VCaP (cell line): ENCODE measurements at regions not wholly inside any gene's neighbourhood (a gene's known extent, or its start where the extent isn't known, plus 50 kb on each side); places are given as distances from the start of the nearest gene placed in this dataset.

Experiments used
- H3K27ac ChIP-seq: fragments of 450-650 bp; 2 replicates; pipeline ENCODE4 v1.5.1; 2017
- TF ChIP-seq, protein P1 (sequence below): fragments of 450-650 bp; conservative IDR thresholded peaks from 2 replicates; pipeline ENCODE4 v1.5.1; 2017; ENCODE audit warnings: mild to moderate bottlenecking, moderate library complexity

DNA sequence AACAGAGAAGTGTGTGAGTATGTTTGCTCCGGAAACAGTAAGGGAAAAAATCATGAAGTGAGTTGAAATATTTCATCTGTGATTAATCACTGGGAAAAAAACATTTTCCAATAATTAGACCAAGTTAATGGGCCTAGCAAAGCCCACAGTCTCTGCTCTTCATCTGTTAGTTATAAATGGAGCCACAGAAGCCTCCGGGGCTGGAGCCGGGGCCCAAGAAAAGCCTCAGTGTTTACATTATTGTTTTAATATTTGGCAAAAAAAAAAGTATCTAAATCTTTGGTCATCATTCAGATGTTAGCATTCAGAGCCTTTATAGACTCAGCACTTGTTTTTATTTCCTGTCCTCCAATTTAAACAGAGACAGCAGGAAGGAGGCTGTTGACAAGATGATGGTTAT lies 115.0 kb downstream of the UBE2U start:
- TF ChIP-seq, protein P1, sequence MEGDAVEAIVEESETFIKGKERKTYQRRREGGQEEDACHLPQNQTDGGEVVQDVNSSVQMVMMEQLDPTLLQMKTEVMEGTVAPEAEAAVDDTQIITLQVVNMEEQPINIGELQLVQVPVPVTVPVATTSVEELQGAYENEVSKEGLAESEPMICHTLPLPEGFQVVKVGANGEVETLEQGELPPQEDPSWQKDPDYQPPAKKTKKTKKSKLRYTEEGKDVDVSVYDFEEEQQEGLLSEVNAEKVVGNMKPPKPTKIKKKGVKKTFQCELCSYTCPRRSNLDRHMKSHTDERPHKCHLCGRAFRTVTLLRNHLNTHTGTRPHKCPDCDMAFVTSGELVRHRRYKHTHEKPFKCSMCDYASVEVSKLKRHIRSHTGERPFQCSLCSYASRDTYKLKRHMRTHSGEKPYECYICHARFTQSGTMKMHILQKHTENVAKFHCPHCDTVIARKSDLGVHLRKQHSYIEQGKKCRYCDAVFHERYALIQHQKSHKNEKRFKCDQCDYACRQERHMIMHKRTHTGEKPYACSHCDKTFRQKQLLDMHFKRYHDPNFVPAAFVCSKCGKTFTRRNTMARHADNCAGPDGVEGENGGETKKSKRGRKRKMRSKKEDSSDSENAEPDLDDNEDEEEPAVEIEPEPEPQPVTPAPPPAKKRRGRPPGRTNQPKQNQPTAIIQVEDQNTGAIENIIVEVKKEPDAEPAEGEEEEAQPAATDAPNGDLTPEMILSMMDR, result no peak
- H3K27ac ChIP-seq, result peak overlapping the region; percentile 27

DNA sequence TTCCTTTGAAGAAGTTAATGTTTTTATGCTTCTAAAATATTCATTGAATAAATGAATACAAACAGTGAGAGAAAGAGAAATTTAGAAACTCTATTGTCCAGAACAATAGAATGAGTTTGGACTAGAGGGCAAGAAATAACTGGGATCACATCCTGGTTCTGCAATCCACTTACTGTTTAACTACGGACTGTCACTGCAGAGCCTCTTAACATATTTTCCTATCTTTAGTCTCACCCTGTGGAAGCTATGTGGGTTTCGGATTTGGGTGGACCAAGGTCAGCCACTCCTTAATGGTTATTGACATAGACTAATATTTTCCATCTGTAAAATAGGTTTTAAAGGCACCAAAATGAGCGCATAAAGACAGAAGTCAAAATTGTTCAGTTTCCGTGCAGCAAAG lies 116.6 kb downstream of the UBE2U start:
- TF ChIP-seq, protein P1, result no peak
- no peak overlapping the region for H3K27ac ChIP-seq

DNA sequence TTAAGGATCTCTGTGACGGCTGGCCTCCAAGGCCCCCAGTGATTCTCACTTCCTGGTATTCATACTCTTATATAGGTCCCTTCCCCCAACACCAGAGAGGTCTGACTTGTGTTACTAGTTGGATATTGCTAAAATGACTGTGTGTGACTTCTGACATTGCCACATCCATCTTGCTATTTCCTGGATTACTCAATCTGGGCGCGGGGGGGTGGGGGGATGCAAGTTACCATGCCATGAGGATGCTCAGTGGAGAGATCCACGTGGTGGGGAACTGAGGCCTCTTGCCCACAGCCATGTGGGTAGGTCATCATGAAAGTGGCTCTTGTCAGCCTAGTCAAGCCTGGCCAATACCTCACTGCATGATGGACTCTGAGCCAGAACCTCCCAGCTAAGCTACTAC lies 117.0 kb downstream of the UBE2U start:
- TF ChIP-seq, protein P1, result no peak
- no peak overlapping the region for H3K27ac ChIP-seq

DNA sequence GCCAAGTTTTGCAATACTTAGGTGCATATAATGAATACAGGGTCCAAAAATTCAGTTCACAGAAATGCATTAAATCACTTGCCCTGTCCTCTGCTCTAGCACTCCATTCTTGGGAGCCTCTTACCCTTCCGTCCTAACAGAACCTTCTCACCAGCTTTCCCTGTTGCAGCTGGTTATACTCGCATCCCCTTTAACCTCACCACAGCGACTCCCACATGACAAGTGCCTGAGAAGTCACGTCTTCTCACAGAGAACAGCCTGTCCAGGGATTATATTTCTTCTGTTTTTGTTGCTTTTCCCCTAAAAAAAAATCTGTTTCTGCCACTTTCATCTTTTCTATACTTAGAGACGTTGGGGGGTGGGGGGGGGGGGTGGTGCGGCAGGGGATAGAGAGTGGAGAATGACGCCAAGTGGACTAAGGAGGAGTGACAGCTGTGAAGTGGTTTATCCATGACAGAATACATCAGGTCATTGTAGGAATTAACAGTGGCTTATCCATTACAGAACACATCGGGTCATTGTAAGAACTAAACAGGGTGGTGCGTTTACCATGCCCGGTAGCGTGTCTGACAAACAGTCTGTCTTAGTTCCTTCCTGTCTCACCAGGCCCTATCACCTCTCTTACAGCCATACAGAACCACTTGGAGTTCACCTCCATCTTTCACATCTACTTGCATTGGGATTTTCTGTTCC lies 117.6 kb downstream of the UBE2U start:
- TF ChIP-seq, protein P1, result no peak
- H3K27ac ChIP-seq, result no peak overlapping the region

DNA sequence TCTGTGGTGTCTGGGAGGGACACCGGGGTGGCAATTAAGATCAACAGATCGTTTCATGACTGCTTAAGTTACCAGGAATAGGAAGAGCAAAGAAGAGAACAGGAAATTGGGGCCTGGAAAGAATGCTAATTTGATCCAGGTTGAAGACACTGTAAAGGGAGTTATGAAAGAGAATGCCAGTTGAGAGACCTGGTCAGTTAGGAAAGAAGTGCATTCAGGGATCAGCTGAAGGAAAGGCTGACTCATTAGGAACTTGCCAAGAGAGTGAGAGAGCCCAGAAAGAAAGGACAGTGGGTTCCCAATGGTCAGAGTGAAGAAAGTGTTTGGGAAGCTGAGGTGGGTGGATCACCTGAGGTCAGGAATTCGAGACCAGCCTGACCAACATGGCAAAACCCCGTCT lies 119.6 kb downstream of the UBE2U start:
- H3K27ac ChIP-seq, result no peak overlapping the region
- TF ChIP-seq, protein P1, result no peak

DNA sequence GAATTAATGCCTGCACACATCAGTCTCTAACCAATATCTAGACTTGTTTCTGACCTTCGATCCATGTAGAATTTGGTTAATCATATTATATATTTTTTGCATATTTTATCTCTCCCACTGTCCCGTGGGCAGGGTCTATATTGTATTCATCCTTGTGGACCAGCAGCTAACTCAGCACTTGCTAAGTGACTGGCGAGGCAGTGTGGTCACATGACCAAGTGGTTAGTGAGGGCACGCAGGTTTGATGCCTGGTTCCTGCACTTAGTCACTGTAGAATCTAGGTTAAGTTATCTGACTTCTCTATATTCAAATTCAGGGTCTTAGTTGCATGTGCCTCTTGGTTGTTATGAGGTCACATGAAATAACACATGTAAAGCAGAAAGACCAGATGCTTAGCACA lies 120.5 kb downstream of the UBE2U start:
- TF ChIP-seq, protein P1, result no peak

DNA sequence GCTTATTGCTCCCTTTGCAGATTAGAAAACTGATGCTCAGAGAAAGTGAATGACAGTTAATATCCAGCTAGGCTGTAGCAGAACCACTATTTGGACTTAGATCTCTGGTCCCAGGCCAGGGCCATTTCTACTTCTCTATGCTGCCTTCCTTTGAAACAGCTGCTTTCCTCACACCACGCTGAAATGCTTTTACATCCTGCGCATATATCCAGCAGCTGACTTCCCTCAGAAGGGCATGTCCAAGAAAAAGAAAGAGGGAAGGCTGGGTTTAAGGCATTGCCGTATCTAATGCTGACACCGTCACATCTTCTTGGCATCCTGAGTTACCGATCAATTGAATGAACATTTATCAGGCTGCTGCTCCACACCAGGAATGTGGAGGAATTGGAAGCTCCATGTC lies 122.4 kb downstream of the UBE2U start:
- TF ChIP-seq, protein P1, result no peak
- no peak overlapping the region for H3K27ac ChIP-seq

More for the DNA sequence above, 120.5 kb downstream of the UBE2U start:
- no peak overlapping the region for H3K27ac ChIP-seq
